ENCODE measurements at regions not wholly inside any gene's neighbourhood (a gene's known extent, or its start where the extent isn't known, plus 50 kb on each side); places are given as distances from the start of the nearest gene placed in this dataset.

- DNase-seq (ENCODE audit: low read depth in 3 of 3) = no peak
Measured at GRCh38 chr1:98426092-98426491, 235.4 kb upstream of the SNX7 start.

DNA sequence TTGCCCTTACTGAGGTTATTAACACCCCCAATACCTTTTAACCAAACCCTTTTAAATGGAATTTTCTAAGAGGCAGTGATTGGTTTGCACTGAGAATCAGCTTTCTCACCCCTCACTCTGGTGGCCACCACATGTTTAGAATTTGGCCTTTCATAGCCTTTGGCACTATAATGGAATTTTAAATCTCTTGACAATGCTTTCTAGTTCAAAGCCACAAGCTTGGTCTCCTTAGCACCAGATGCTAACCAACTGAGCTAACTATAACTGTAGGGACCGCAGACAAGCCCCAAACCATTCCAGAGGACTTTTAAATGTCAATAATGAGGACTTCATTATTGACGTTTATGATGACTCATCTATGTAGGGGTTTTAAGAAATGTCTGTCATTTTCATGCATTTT lies 238.7 kb upstream of the SNX7 start:
- DNase-seq (ENCODE audit: low read depth in 3 of 3) = no peak

DNA sequence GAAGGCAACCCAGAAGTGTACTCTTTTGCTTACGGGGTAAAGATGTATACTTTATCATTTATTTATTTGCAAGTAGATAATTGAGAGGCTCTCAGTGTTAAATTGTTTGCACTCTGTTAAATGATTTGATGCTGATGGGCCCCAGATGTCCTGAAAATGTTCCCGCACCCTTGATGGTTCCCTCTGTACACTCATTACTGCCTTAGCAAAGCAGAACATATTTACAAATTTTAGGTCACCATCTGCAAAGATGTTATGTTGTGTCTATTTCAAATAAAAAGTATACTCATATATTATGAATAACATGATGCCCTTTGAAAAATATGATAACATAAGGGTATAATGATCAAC lies 240.5 kb upstream of the SNX7 start:
- DNase-seq (ENCODE audit: low read depth in 3 of 3) = no peak

GRCh38 chr1:98420376-98421084 lies 241.0 kb upstream of the SNX7 start:
- DNase-seq (ENCODE audit: low read depth in 3 of 3) = no peak

DNA sequence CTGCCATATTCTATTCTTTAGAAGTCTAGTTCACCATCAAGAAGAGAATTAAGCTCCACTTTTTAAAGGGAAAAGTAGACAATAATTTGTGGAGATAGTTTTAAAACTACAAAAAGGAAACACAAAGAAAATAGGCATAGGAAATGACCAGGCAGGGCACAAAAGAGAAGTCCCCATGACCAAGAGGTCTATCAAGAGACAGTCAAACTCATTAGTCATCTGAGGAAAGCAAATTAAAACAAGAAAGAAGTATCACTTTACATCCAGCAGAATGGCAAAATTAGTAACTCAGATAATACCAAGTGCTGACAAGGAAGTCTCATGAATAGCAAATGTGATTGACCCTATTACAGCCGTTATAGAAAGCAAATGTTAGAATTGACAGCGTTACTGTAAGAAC lies 243.7 kb upstream of the SNX7 start:
- DNase-seq (ENCODE audit: low read depth in 3 of 3) = no peak

DNA sequence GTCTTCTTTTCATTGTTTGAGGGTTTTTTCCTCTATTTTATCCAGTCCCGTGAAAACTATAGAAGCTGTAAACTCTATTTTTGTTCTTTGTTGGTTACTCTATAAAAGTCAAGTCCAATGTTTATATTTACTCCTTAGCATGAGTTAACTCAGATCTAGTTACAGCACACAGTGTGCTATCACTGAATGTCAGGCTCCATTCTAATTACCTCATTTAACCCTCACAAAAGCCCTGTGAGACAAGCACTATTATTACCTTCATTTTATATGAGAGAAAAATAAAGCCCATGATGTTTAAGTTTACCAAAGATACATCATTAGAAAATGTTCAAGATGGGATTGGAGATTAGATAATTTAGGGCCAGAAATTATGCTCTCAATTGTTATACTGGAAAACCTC lies 251.4 kb upstream of the SNX7 start:
- no peak for DNase-seq (ENCODE audit: low read depth in 3 of 3)

- DNase-seq (ENCODE audit: low read depth in 3 of 3) = no peak
Measured at GRCh38 chr1:98406352-98407088, 255.0 kb upstream of the SNX7 start.

DNA sequence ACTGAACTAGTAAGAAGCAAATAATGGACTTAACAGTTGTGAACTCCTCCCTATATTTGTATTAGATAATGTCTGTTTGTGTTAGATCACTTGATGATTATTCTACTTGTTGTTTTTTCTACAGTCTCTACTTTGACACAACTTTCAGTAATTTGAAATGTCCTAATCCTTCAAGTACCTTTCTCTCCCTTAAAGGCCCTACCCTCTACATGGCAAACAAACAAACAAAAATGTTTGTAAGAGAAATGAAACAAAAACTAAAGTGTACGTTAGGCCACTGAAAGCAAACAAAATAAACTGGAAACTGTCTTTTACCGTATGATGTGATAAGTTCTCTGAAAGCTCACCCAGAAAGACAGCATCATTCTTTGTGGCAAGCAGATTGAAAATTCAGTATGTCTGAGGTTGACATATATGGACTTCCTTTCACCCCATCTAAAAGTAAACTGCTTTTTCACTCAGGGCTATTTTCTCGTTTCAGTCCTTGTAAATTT lies 255.9 kb upstream of the SNX7 start:
- no peak for DNase-seq (ENCODE audit: low read depth in 3 of 3)

DNA sequence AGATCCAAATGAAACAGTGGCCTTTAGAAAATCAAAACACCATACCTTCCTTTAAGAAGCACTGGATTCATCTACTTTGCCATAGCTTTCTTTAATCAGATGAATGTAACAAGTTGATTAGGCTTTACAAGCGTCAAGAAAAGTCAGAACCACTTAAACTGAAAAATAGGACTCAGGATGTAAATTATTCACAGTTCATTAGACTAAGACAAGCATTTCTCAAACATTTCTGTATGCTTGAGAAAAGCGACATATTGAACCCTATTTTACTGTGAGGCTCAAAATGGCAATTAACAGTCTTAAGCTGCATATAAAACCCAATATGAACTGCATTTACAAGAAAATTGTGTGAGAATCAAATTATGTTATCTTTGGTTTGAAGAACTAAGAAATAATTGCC lies 256.7 kb upstream of the SNX7 start:
- DNase-seq (ENCODE audit: low read depth in 3 of 3) = no peak

DNA sequence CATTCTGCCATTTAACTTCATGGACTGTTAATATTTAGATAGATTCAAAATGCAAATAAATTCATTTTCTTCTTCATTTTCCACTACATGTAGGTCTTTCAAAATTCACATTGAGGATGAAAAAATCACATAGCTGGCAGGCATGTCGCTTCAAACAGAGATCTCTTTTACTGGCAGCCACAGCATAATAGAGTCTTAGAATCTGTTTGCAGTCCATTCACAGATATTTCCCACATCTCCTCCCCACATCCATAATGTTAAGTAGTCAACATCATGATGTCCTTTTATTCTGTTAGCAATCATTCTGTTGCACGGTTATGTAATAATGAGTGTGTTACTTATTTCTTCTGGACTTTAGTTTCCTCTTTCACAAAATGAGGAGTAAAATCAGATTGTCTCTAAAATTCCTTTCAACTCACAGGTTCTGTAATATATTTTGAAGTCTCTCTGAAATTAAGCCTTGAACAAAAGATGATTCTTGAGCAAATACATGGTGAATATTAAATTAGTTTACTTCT lies 257.5 kb upstream of the SNX7 start:
- DNase-seq (ENCODE audit: low read depth in 3 of 3) = no peak

DNA sequence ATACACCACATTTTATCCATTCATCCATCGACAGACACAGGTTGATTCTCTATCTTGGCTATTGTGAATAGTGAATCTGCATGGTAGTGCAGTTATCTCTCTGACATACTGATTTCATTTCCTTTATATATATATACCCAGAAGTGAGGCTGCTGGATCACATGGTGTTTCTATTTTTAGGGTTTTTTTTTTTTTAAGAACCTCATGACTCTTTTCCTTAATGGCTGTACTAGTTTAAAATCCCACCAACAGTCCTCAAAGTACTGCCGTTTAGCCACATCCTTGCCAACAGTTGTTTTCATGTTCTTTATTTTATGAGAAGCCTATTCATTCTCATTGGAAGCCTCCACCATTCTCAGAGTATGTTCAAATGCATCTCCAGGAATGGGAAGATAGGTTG lies 258.7 kb upstream of the SNX7 start:
- DNase-seq (ENCODE audit: low read depth in 3 of 3) = no peak

- DNase-seq (ENCODE audit: low read depth in 3 of 3) = no peak
Measured at GRCh38 chr1:98400446-98400845, 261.1 kb upstream of the SNX7 start.

DNA sequence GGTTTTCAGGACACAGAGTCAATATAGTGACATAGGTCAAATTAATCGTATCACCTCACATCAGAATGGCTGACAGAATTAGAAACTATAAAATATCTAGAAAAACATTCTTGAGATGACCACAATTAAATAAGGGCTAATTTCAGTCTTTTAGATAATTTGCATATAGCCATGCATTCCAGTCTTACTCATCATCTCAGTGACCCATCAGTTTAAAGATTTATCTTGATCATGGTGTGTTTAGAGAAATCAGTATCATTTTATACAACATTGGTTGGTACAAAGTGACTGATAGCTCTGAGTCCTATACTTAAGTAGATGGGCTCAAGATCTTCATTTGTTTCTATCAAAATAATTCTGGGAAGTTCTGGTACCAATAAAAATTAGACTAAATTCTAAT lies 262.3 kb upstream of the SNX7 start:
- no peak for DNase-seq (ENCODE audit: low read depth in 3 of 3)

- DNase-seq (ENCODE audit: low read depth in 3 of 3) = no peak
Measured at GRCh38 chr1:98398649-98399048, 262.9 kb upstream of the SNX7 start.

- DNase-seq (ENCODE audit: low read depth in 3 of 3) = no peak
Measured at GRCh38 chr1:98398092-98398491, 263.4 kb upstream of the SNX7 start.

DNA sequence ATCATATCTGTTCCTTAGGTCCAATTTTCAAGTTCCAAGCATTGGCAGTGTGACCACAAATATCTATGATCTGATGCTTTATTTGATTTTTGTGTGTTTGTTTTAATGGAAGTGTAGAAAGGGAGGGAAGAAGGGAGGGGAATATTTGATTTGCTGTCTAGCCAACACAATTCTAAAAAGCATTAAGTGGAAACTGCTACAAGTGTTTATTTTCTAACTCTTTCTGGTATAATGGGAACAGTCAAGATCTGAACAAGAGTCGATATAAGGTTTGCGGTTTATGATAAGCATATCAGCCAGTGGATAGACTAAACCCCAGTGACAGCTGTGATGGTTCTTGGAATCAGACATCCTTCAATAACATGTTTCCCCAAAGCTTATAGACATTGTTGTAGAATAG lies 267.8 kb upstream of the SNX7 start:
- DNase-seq (ENCODE audit: low read depth in 3 of 3) = no peak

GRCh38 chr1:98391175-98391574 lies 270.3 kb upstream of the SNX7 start:
- DNase-seq (ENCODE audit: low read depth in 3 of 3) = no peak

DNA sequence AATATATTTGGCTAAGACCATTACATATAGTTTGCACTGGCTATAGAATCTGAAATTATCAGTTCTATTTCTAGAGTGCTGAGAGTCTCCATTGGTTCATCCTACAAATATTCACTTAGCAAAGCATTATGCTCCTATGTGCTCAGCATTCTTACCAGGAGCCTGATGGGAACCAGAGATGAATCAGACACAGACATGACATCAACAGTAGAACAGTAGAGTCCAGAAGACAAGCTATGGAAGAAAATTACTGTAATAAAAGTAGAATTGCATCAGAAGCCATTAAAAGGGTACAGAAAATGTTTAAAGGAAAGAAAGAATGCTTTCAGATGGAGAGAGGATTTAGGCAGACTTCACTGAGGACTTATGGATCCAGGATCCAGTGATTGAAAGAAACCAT lies 271.7 kb upstream of the SNX7 start:
- no peak for DNase-seq (ENCODE audit: low read depth in 3 of 3)

GRCh38 chr1:98388441-98388840 lies 273.1 kb upstream of the SNX7 start:
- DNase-seq (ENCODE audit: low read depth in 3 of 3) = no peak

GRCh38 chr1:98387701-98388100 lies 273.8 kb upstream of the SNX7 start:
- no peak for DNase-seq (ENCODE audit: low read depth in 3 of 3)

DNA sequence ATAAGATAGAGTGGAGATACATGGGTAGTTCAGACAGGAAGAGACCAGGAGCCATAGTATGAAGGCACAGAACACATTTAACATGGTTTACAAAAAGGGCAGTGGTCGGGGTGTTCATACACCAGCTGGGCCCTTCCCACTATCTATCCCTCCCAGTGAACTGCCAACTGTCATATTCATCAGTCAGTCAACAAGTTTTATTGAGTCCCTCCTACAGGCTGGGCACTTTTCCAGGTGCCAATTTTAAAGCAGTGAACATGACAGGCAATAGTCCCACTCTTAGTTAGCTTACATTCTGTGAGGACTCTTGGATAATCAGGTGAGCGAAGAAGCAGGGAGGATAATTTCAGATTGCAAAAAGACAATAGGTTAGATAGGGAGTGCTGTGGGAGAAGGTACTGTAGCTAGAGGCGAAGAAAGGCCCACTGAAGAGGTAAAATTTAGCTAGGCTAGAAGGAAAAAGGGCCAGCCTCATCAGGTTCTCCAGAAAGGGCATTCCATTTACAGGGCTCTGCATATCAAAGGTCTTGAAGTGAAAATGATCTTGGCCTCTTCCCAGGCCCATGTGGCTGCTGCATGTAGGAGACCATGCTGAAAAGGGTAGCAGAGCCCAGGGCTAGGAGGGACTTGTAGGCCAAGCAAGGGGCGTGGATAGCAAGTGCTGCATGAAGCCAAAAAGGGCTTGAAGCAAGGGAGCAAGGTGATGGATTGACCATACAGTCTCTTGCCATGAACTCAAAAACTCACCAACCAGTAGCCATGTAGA lies 274.7 kb upstream of the SNX7 start:
- no peak for DNase-seq (ENCODE audit: low read depth in 3 of 3)

DNA sequence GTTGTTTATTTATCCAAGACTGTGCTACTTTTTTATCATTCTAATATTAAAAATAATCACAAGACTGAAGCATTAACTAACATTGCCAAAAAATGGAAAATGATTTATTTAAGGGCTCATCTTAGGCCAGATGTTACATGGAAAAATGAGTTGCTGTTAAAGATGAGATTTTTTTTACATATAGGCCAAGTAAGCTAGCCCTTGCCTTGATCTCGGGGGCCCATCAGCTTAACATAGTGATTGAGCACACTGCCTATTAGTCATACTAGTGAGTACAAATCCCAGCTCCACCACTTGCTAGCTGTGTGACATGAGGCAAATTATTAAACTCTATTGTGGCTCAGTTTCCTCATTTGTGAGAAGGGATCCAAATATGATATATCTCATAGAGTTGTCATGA lies 275.9 kb upstream of the SNX7 start:
- DNase-seq (ENCODE audit: low read depth in 3 of 3) = no peak
